HEK293 (cell line): ENCODE measurements at regions not wholly inside any gene's neighbourhood (a gene's known extent, or its start where the extent isn't known, plus 50 kb on each side); places are given as distances from the start of the nearest gene placed in this dataset.
A peak's percentile ranks its signal among the peaks of the same experiment; 100 is the strongest.

ENCODE experiments used
- CTCF ChIA-PET: fragments of 350-600 bp; formaldehyde crosslinking; extraction: SDS; loops from one replicate; lab custom pipeline; 2021; ENCODE audit warnings: antibody characterized with exemption; lab: Yijun Ruan, JAX
- POLR2A ChIA-PET: fragments of 300-600 bp; formaldehyde crosslinking; extraction: SDS; loops from one replicate; lab custom pipeline; 2020; ENCODE audit warnings: antibody characterized with exemption, inconsistent platforms; lab: Yijun Ruan, JAX
- H3K27ac ChIP-seq: fragments of 200-500 bp; sonication (Bioruptor generic); 2 replicates; pipeline ENCODE4 v1.5.1; 2014; ENCODE audit warnings: low read depth, low read length, control low read depth, inconsistent platforms; ENCODE audit errors: extremely low read depth
- H3K36me3 ChIP-seq, 2 experiments: fragments of 200-500 bp in 1 of 2; sonication (Bioruptor generic) in 1 of 2; 1 replicate in 1 of 2; 2 replicates in 1 of 2; pipeline ENCODE4 v1.5.1; 2014 to 2017; ENCODE audit warnings: inconsistent platforms in 2 of 2, low read length in 2 of 2; ENCODE audit not compliant: control insufficient read depth in 2 of 2, insufficient read depth in 1 of 2
- H3K4me1 ChIP-seq: fragments of 200-500 bp; sonication (Bioruptor generic); 2 replicates; pipeline ENCODE4 v1.5.1; 2014; ENCODE audit warnings: mild to moderate bottlenecking, low read length, inconsistent platforms; ENCODE audit not compliant: control insufficient read depth, insufficient read depth
- H3K4me3 ChIP-seq: 2 replicates; pipeline ENCODE4 v1.5.1; 2011; ENCODE audit warnings: low read depth, mild to moderate bottlenecking, control low read depth, low read length, moderate library complexity
- H3K9me3 ChIP-seq: fragments of 200-500 bp; sonication (Bioruptor generic); 2 replicates; pipeline ENCODE4 v1.5.1; 2014; ENCODE audit warnings: low read depth, low read length, inconsistent platforms; ENCODE audit not compliant: control insufficient read depth, insufficient read depth
- AEBP2 ChIP-seq: fragments of 450-650 bp; formaldehyde crosslinking; IDR thresholded peaks from 2 replicates; pipeline ENCODE4 v1.5.1; 2016; ENCODE audit warnings: missing biosample characterization, missing genetic modification characterization, borderline replicate concordance
- FEZF1 ChIP-seq: fragments of 450-650 bp; formaldehyde crosslinking; IDR thresholded peaks from 2 replicates; pipeline ENCODE4 v1.5.1; 2016; ENCODE audit warnings: missing biosample characterization, missing genetic modification characterization
- GFI1B ChIP-seq: fragments of 450-650 bp; formaldehyde crosslinking; IDR thresholded peaks from 2 replicates; pipeline ENCODE4 v1.5.1; 2016; ENCODE audit warnings: missing biosample characterization, missing genetic modification characterization
- MZF1 ChIP-seq: fragments of 450-650 bp; formaldehyde crosslinking; IDR thresholded peaks from 2 replicates; pipeline ENCODE4 v1.5.1; 2017; ENCODE audit warnings: missing biosample characterization, missing genetic modification characterization, borderline replicate concordance
- PATZ1 ChIP-seq: fragments of 450-650 bp; formaldehyde crosslinking; IDR thresholded peaks from 2 replicates; pipeline ENCODE4 v1.5.1; 2016; ENCODE audit warnings: missing biosample characterization, missing genetic modification characterization
- PRDM6 ChIP-seq: fragments of 450-650 bp; formaldehyde crosslinking; IDR thresholded peaks from 2 replicates; pipeline ENCODE4 v1.5.1; 2017; ENCODE audit warnings: missing biosample characterization, missing genetic modification characterization
- ZBTB20 ChIP-seq: fragments of 450-650 bp; formaldehyde crosslinking; IDR thresholded peaks from 2 replicates; pipeline ENCODE4 v1.5.1; 2016; ENCODE audit warnings: missing biosample characterization, missing genetic modification characterization
- ZNF26 ChIP-seq: fragments of 450-650 bp; formaldehyde crosslinking; IDR thresholded peaks from 2 replicates; pipeline ENCODE4 v1.5.1; 2016; ENCODE audit warnings: missing biosample characterization, missing genetic modification characterization
- ZNF311 ChIP-seq: fragments of 450-650 bp; formaldehyde crosslinking; IDR thresholded peaks from 2 replicates; pipeline ENCODE4 v1.5.1; 2017; ENCODE audit warnings: missing biosample characterization, missing genetic modification characterization, borderline replicate concordance
- ZNF354C ChIP-seq: fragments of 450-650 bp; formaldehyde crosslinking; IDR thresholded peaks from 2 replicates; pipeline ENCODE4 v1.5.1; 2016; ENCODE audit warnings: missing biosample characterization, missing genetic modification characterization, low read depth, borderline replicate concordance
- ZNF548 ChIP-seq: fragments of 450-650 bp; formaldehyde crosslinking; IDR thresholded peaks from 2 replicates; pipeline ENCODE4 v1.5.1; 2016; ENCODE audit warnings: missing biosample characterization, missing genetic modification characterization
- ZNF560 ChIP-seq: fragments of 450-650 bp; formaldehyde crosslinking; IDR thresholded peaks from 2 replicates; pipeline ENCODE4 v1.5.1; 2017; ENCODE audit warnings: missing biosample characterization, missing genetic modification characterization, borderline replicate concordance
- ZNF561 ChIP-seq: fragments of 450-650 bp; IDR thresholded peaks from 2 replicates; pipeline ENCODE4 v1.5.1; 2018; ENCODE audit warnings: missing biosample characterization, missing genetic modification characterization, borderline replicate concordance

- Histone ChIP-seq H3K4me1 (peaks cover 5% of the 10 kb centered on the region; the same call in 1 of the 2 replicates), H3K9me3 (no peaks in the 10 kb centered on the region), H3K4me3 (no peak overlapping the region), H3K27ac (no peak overlapping the region), H3K36me3 (no peaks in the 10 kb centered on the region)
- TF ChIP-seq FEZF1 (peak; percentile 46; the same call in 1 of the 2 replicates), PATZ1 (tag by site-specific recombination) (no peak), PRDM6 (tag by site-specific recombination) (peak; percentile 73)
- ChIA-PET CTCF (interaction anchor here (0.6 kb wide), 1 partner anchor 42 kb away, joined by 3 read pairs; no protein-coding TSS in a partner anchor), POLR2A (no interaction called here)
Observed at GRCh38 chr17:12391468-12391867, 274.2 kb upstream of the MYOCD start.

- Histone ChIP-seq H3K27ac (no peak overlapping the region), H3K4me1 (peaks cover 5% of the 10 kb centered on the region; the same call in 1 of the 2 replicates), H3K36me3 (no peaks in the 10 kb centered on the region), H3K4me3 (no peak overlapping the region), H3K9me3 (no peaks in the 10 kb centered on the region)
- TF ChIP-seq FEZF1, result no peak
- no peak for TF ChIP-seq ZNF26 (tag by site-specific recombination)
- TF ChIP-seq ZNF560 (tag by site-specific recombination), result no peak
- POLR2A ChIA-PET, result no interaction called here
- CTCF ChIA-PET, result interaction anchor here (0.6 to 2.5 kb wide), 29 partner anchors 8 to 437 kb away, joined by 3 to 11 read pairs (median 3); no protein-coding TSS in a partner anchor
Observed at GRCh38 chr17:12395733-12396354, 269.8 kb upstream of the MYOCD start.

GRCh38 chr17:12398441-12399051, 267.1 kb upstream of the MYOCD start:
- H3K36me3 ChIP-seq, result no peaks in the 10 kb centered on the region
- H3K27ac ChIP-seq, result no peak overlapping the region
- CTCF ChIA-PET, result interaction anchor here (0.6 to 1.6 kb wide), 2 partner anchors 103 to 269 kb away, joined by 3 to 4 read pairs; no protein-coding TSS in a partner anchor
- POLR2A ChIA-PET, result no interaction called here
- no peaks in the 10 kb centered on the region for H3K9me3 ChIP-seq
- H3K4me3 ChIP-seq, result no peak overlapping the region
- TF ChIP-seq ZBTB20 (tag by site-specific recombination), result no peak
- TF ChIP-seq GFI1B, result no peak
- no peak for TF ChIP-seq ZNF548 (tag by site-specific recombination)
- no peak for TF ChIP-seq AEBP2 (tag by site-specific recombination)
- TF ChIP-seq ZNF561, result no peak
- no peak for TF ChIP-seq ZNF354C (tag by site-specific recombination)
- TF ChIP-seq ZNF311 (tag by site-specific recombination), result no peak
- TF ChIP-seq MZF1 (tag by site-specific recombination), result no peak
- H3K4me1 ChIP-seq, result no peaks in the 10 kb centered on the region
